PC-9 (cell line): ENCODE measurements at regions not wholly inside any gene's neighbourhood (a gene's known extent, or its start where the extent isn't known, plus 50 kb on each side); places are given as distances from the start of the nearest gene placed in this dataset.

Experiments
- BruUV-seq: library from RNA; stranded (reverse); fragments of 400-500 nt; replicated peaks from 2 replicates; lab custom pipeline; 2021; lab: Mats Ljungman, UMichigan
- CTCF ChIA-PET: fragments of 300-600 bp; sonication (Branson Sonifier 250); formaldehyde crosslinking; loops from one replicate; lab custom pipeline; 2022; ENCODE audit warnings: antibody characterized with exemption; lab: Charles Lee
- POLR2A ChIA-PET: fragments of 300-600 bp; sonication (Branson Sonifier 250); formaldehyde crosslinking; loops from one replicate; lab custom pipeline; 2022; ENCODE audit warnings: antibody characterized with exemption; ENCODE audit not compliant: unreplicated experiment; lab: Charles Lee
- DNase-seq, 2 experiments: peaks; one replicate each; pipeline versions ENCODE4 v3.0.0 to v3.0.0-alpha.2; 2015 to 2022; ENCODE audit warnings: mixed read lengths in 1 of 2
- H2AFZ ChIP-seq: fragments of 200-600 bp; sonication (generic); 2 replicates; pipeline ENCODE4 v1.8.1; 2017; ENCODE audit warnings: antibody characterized with exemption
- H3F3A ChIP-seq: fragments of 200-600 bp; sonication (generic); 2 replicates; pipeline ENCODE4 v1.8.1; 2017; ENCODE audit warnings: antibody characterized with exemption, mild to moderate bottlenecking, low read depth; ENCODE audit not compliant: insufficient read depth
- H3K27ac ChIP-seq: fragments of 200-600 bp; sonication (generic); 2 replicates; pipeline ENCODE4 v1.6.1; 2016; ENCODE audit warnings: mixed run types
- H3K27me3 ChIP-seq: fragments of 200-600 bp; sonication (generic); 2 replicates; pipeline ENCODE4 v1.6.1; 2016; ENCODE audit warnings: low read depth, mixed run types; ENCODE audit not compliant: insufficient read depth
- H3K36me3 ChIP-seq: fragments of 200-600 bp; sonication (generic); 2 replicates; pipeline ENCODE4 v1.6.1; 2016; ENCODE audit warnings: low read depth, mixed run types
- H3K4me1 ChIP-seq: fragments of 200-600 bp; sonication (generic); replicated peaks from 2 replicates; pipeline ENCODE4 v1.6.1; 2016; ENCODE audit warnings: mixed run types; ENCODE audit not compliant: insufficient read depth
- H3K4me2 ChIP-seq: fragments of 200-600 bp; sonication (generic); 2 replicates; pipeline ENCODE4 v1.6.1; 2017; ENCODE audit warnings: mixed run types
- H3K4me3 ChIP-seq: fragments of 200-600 bp; sonication (generic); 2 replicates; pipeline ENCODE4 v1.6.1; 2016; ENCODE audit warnings: mixed run types
- H3K79me2 ChIP-seq: fragments of 200-600 bp; sonication (generic); 2 replicates; pipeline ENCODE4 v1.6.1; 2017; ENCODE audit warnings: low read depth, mixed run types
- H3K9me2 ChIP-seq: fragments of 200-600 bp; sonication (generic); 2 replicates; pipeline ENCODE4 v1.8.1; 2017; ENCODE audit warnings: mild to moderate bottlenecking; ENCODE audit not compliant: insufficient read depth
- H3K9me3 ChIP-seq: fragments of 200-600 bp; sonication (generic); 2 replicates; pipeline ENCODE4 v1.8.1; 2016; ENCODE audit warnings: low read depth; ENCODE audit not compliant: insufficient read depth
- H4K20me1 ChIP-seq: fragments of 200-600 bp; sonication (generic); 2 replicates; pipeline ENCODE4 v1.8.1; 2017; ENCODE audit not compliant: insufficient read depth
- EZH2 ChIP-seq: fragments of 200-600 bp; sonication (generic); IDR thresholded peaks from 2 replicates; pipeline ENCODE4 v1.8.0; 2017; ENCODE audit warnings: antibody characterized with exemption, low read depth
- intact Hi-C: fragments of 100-400 bp; cut with micrococcal nuclease; formaldehyde crosslinking; loops from one replicate; pipeline ENCODE4 v1.10.0; 2022; ENCODE audit not compliant: unreplicated experiment
- TF ChIP-seq, protein P1 (sequence below): fragments of 200-600 bp; sonication (generic); conservative IDR thresholded peaks from 2 replicates; pipeline ENCODE4 v1.6.1; 2017; ENCODE audit warnings: mixed run types, antibody characterized with exemption, mild to moderate bottlenecking, moderate library complexity

DNA sequence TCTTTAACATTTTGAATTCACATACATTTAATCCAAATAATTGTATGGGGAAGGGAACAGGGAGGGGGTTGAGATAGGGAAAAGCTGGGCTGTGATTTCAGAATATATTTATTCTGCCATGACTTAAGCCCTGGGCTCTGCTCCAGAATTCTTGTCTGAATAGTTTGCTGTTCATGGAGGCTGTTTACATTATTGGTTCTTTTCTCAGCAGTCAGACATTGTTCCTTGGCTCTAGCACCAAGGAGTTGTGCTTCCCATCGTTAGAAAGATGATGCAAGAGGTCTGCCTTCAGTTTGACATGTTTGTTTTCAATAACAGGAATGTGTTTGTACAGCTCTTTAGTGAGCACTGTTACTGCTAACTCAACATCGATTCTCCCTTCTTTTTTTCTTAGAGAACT, 198.8 kb upstream of the CDYL start:
- peak in 1 of 2 experiments; percentile 47 for DNase-seq
- Histone ChIP-seq H3K36me3 (no peaks in the 10 kb centered on the region), H3F3A (peaks cover 5% of the 10 kb centered on the region; the same call in 1 of the 2 replicates), H3K27me3 (no peaks in the 10 kb centered on the region), H3K79me2 (no peaks in the 10 kb centered on the region), H4K20me1 (no peaks in the 10 kb centered on the region), H3K4me3 (no peak overlapping the region), H3K27ac (no peak overlapping the region), H2AFZ (no peak overlapping the region), H3K9me2 (no peaks in the 10 kb centered on the region), H3K4me2 (0 out of 2 replicates have a peak overlapping the region, but pooled peaks have one; percentile 4), H3K4me1 (peaks cover 10% of the 10 kb centered on the region), H3K9me3 (no peaks in the 10 kb centered on the region)
- TF ChIP-seq, protein P1, sequence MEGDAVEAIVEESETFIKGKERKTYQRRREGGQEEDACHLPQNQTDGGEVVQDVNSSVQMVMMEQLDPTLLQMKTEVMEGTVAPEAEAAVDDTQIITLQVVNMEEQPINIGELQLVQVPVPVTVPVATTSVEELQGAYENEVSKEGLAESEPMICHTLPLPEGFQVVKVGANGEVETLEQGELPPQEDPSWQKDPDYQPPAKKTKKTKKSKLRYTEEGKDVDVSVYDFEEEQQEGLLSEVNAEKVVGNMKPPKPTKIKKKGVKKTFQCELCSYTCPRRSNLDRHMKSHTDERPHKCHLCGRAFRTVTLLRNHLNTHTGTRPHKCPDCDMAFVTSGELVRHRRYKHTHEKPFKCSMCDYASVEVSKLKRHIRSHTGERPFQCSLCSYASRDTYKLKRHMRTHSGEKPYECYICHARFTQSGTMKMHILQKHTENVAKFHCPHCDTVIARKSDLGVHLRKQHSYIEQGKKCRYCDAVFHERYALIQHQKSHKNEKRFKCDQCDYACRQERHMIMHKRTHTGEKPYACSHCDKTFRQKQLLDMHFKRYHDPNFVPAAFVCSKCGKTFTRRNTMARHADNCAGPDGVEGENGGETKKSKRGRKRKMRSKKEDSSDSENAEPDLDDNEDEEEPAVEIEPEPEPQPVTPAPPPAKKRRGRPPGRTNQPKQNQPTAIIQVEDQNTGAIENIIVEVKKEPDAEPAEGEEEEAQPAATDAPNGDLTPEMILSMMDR = no peak
- no peak for TF ChIP-seq EZH2
- intact Hi-C loops = no loop called here
- ChIA-PET CTCF (no interaction called here), POLR2A (no interaction called here)
- BruUV-seq = no TSS peak

GRCh38 chr6:4575714-4576113, 200.5 kb upstream of the CDYL start:
- intact Hi-C loops = no loop called here
- no TSS peak for BruUV-seq
- H3F3A ChIP-seq = no peaks in the 10 kb centered on the region
- no peaks in the 10 kb centered on the region for H3K79me2 ChIP-seq
- H3K27me3 ChIP-seq = no peaks in the 10 kb centered on the region
- POLR2A ChIA-PET = no interaction called here
- no peak overlapping the region for H3K4me2 ChIP-seq
- no peak overlapping the region for H3K27ac ChIP-seq
- no peaks in the 10 kb centered on the region for H3K36me3 ChIP-seq
- H3K4me3 ChIP-seq = no peak overlapping the region
- H3K9me2 ChIP-seq = no peaks in the 10 kb centered on the region
- TF ChIP-seq EZH2 = no peak
- TF ChIP-seq, protein P1 = no peak
- DNase-seq = no peak
- H4K20me1 ChIP-seq = no peaks in the 10 kb centered on the region
- CTCF ChIA-PET = no interaction called here
- 0 out of 2 replicates have a peak, but pooled peaks cover 6% of the 10 kb centered on the region for H3K9me3 ChIP-seq
- no peaks in the 10 kb centered on the region for H3K4me1 ChIP-seq
- H2AFZ ChIP-seq = no peak overlapping the region

DNA sequence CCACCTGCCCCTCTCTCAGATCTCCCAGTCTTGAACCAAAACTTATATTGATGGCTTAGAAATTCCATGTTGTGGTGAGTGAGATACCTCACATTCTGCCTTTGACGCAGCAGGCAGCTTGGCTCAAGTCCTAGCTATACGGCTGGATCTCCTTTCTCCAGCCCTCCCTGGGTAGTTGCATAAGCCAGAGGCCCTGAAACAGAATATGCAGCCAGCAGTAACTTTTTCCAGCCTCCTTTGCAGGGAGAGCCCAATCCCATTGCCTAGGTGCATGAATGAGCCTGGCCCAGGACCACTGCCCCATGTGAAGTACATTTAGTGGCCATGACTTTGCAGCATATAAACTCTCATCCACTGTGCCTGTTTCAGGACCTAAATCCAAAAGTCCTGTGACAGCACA, 202.2 kb upstream of the CDYL start:
- BruUV-seq = no TSS peak
- CTCF ChIA-PET = no interaction called here
- intact Hi-C loops = no loop called here

More for the DNA sequence above, 202.2 kb upstream of the CDYL start:
- H3K4me3 ChIP-seq = no peak overlapping the region
- H3K4me2 ChIP-seq = no peak overlapping the region
- DNase-seq = no peak
- no peaks in the 10 kb centered on the region for H4K20me1 ChIP-seq
- H3K27ac ChIP-seq = no peak overlapping the region
- POLR2A ChIA-PET = no interaction called here
- H3K36me3 ChIP-seq = no peaks in the 10 kb centered on the region
- 0 out of 2 replicates have a peak, but pooled peaks cover 6% of the 10 kb centered on the region for H3K9me3 ChIP-seq
- no peaks in the 10 kb centered on the region for H3K27me3 ChIP-seq
- no peaks in the 10 kb centered on the region for H3K9me2 ChIP-seq
- no peaks in the 10 kb centered on the region for H3F3A ChIP-seq
- H3K79me2 ChIP-seq = no peaks in the 10 kb centered on the region
- H2AFZ ChIP-seq = no peak overlapping the region
- no peaks in the 10 kb centered on the region for H3K4me1 ChIP-seq
- TF ChIP-seq EZH2 = no peak
- TF ChIP-seq, protein P1 = no peak
